ENCODE measurements at regions not wholly inside any gene's neighbourhood (a gene's known extent, or its start where the extent isn't known, plus 50 kb on each side); places are given as distances from the start of the nearest gene placed in this dataset.

- DNase-seq (ENCODE audit: low read depth in 2 of 2) = peak in 1 of 2 donors; percentile 7
Measured at GRCh38 chr16:54373534-54374520, 87.2 kb upstream of the IRX3 start.

DNA sequence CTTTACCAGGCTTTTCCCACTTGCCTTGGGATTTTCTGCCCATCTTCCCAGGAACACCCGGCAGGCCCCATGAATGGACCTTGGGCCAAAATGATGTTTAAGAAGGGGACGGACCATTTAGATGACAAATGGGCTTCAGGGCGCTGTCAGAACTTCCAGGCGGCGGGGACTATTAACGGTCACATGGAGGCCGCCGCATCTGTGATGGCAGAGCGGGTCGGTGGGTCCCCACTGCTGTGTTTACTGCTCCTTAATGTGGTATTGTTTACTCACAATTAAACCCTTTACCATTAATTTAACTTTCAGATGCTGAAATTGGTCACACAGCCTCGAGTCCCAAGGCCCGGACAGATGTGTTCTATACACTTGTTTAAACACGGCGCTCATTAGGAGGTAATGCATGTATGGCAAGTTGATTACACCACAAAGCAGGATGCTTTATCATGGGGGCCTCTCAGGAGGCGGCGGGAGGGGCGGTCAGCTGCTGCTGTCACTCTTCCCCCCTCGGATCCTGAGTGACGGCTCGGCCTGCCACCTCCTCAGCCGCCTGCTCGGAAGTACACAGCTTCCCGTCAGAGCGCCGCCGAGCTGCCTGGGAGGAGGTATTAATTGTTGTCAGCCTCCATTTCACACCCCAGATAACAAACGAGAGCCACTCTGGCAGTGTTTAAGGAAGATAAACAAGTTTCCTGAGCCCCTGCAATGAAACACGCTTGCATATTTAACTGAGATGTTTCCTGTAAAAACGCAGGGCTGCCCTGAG is 83.9 kb upstream of the IRX3 start:
- DNase-seq (ENCODE audit: low read depth in 2 of 2) = no peak

GRCh38 chr16:54369861-54370260 is 83.3 kb upstream of the IRX3 start:
- DNase-seq (ENCODE audit: low read depth in 2 of 2) = no peak

- DNase-seq (ENCODE audit: low read depth in 2 of 2) = no peak
Measured at GRCh38 chr16:54366943-54367342, 80.4 kb upstream of the IRX3 start.

DNA sequence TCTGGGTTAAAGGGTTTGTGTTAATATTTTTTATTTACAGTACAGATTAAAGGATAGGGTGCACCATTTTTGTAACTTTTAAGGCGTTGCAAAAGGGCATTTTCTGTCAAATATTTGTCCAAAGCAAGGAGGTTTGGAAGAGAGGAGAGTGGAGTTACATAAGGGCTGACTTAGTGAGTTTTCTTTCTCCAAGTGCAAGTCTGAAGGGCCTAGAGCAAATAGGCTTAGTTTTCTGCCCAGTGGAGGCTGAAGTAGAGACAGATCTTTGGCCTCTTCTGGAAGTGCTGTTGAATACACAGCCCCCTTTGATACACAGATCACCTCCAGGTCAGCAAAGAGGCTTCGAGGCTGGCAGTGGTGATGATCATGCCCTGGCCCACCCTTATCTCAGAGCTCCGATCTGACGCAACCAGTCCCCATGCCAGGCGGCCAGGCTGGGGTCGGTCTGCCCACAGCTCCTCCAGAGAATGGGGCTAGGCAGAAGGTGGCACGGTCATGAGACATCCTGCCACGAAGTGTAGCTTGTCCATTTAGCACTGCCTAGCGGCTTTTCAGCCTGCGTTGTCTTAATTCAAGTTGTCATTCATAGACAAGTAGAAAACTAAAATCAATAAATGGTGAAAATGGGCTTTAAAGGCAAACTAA is 79.5 kb upstream of the IRX3 start:
- no peak for DNase-seq (ENCODE audit: low read depth in 2 of 2)

DNA sequence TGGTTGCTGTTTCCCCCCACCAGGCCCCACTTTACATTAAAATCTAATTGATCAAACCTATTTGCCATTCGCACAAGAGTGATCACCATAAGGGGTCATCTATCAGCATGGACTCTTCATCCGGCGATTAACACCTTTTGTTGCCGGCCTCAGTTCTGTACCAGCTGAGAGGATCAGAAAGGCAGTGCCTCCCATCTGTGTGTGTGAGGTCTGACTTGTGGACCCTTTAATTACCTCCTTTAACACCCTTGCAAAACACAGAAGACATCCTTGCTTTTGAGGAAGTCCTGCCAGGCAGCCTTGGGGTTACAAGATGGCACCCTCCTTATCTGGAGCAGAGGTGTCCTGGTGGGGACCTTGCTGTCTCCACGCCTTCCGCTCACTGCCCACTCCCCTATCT is 77.2 kb upstream of the IRX3 start:
- DNase-seq (ENCODE audit: low read depth in 2 of 2) = no peak

- DNase-seq (ENCODE audit: low read depth in 2 of 2) = no peak
Measured at GRCh38 chr16:54362591-54363206, 76.1 kb upstream of the IRX3 start.

GRCh38 chr16:54361246-54361645 is 74.7 kb upstream of the IRX3 start:
- no peak for DNase-seq (ENCODE audit: low read depth in 2 of 2)

DNA sequence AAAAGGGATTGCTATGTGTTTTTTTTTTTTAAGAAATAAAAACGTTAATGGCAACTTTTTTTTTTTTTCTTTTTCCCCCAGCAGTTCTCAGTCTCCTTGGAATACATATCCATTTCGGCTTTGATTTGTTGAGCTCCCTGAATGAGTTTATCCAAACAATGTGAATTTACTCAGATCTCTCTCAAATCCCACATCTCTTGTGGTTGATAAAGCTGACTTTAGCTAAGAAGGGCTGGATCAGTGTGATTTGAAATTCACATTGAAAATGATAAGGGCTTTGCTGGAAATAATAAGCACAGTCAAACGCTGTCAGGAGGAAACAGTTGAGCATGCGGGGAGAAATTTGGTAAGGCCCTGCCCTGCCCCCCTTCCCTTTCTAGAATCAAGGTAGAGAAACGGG is 74.1 kb upstream of the IRX3 start:
- no peak for DNase-seq (ENCODE audit: low read depth in 2 of 2)

GRCh38 chr16:54359555-54359954 is 73.0 kb upstream of the IRX3 start:
- no peak for DNase-seq (ENCODE audit: low read depth in 2 of 2)

- no peak for DNase-seq (ENCODE audit: low read depth in 2 of 2)
Measured at GRCh38 chr16:54359081-54359480, 72.5 kb upstream of the IRX3 start.

DNA sequence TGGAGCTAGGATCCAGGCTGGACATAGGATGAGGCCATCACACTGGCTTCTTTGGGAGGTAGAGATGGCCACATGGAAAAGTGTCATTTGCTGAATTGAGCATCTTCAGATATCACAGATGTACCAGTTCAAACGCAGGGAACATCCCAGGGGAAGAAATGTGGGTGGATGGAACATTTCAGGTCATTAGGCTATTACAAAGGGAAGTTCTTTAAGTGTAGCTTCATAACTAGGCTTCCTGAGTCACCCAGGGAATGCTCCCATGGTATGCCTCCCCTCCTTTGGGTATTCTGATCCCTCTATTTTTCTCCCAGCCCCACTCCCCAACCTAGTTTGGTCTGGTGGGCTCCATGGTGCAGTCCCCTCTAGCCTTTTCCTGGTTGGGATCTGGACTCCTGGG is 69.8 kb upstream of the IRX3 start:
- DNase-seq (ENCODE audit: low read depth in 2 of 2) = no peak

- DNase-seq (ENCODE audit: low read depth in 2 of 2) = no peak
Measured at GRCh38 chr16:54355251-54355650, 68.7 kb upstream of the IRX3 start.

DNA sequence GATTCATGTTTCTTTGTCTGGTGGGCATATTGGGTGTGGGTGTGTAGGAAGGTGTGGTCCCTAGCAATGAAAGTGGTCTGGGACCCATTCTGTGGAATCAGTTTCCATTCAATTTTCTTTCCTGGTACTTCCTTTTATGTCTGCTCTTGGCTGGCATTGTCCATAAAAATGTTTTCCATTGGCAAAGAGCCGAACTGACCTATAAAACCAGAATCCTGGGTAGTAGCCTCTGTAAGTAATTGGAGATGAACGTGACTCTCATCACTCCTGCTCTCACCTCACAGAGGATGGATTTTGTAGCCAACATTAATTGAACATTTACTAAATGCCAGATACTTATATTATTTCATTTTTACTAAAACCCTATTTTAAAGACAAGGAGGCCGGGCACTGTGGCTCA is 66.5 kb upstream of the IRX3 start:
- no peak for DNase-seq (ENCODE audit: low read depth in 2 of 2)

DNA sequence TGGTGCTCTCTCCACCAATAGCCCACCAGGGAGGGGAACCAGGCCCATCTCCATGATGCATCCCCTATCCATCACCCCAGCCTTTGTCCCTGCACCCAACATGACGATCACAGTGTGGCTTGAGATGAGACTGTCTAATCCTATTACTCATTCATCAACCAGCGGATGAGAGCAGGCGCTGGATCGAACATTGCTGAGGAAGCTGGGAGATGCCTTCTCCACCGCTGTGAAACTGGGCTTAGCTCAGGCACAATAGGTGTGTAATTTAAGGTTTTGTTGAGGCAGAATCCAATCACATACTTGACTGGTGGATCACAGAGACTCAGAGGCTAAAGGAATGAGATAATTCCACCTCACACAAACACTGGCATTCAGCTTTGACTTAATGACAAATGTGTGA is 64.6 kb upstream of the IRX3 start:
- DNase-seq (ENCODE audit: low read depth in 2 of 2) = no peak

- DNase-seq (ENCODE audit: low read depth in 2 of 2) = no peak
Measured at GRCh38 chr16:54347961-54348360, 61.4 kb upstream of the IRX3 start.

- no peak for DNase-seq (ENCODE audit: low read depth in 2 of 2)
Measured at GRCh38 chr16:54346041-54346440, 59.5 kb upstream of the IRX3 start.

- DNase-seq (ENCODE audit: low read depth in 2 of 2) = no peak
Measured at GRCh38 chr16:54344646-54345630, 58.4 kb upstream of the IRX3 start.

GRCh38 chr16:54342966-54343365 is 56.4 kb upstream of the IRX3 start:
- DNase-seq (ENCODE audit: low read depth in 2 of 2) = no peak
